Retinal pigment epithelial cell (primary cell): ENCODE measurements at regions not wholly inside any gene's neighbourhood (a gene's known extent, or its start where the extent isn't known, plus 50 kb on each side); places are given as distances from the start of the nearest gene placed in this dataset.
A peak's percentile ranks its signal among the peaks of the same experiment; 100 is the strongest.

Experiments used
- DNase-seq: peaks from one replicate; pipeline ENCODE4 v3.0.0-alpha.2; 2010; ENCODE audit warnings: low read depth
- H3K4me3 ChIP-seq: 2 replicates; pipeline ENCODE4 v1.5.1; 2011; ENCODE audit warnings: mild to moderate bottlenecking, low read length, control low read depth, moderate library complexity
- TF ChIP-seq, protein P1 (sequence below): conservative IDR thresholded peaks from 2 replicates; pipeline ENCODE4 v1.5.1; 2011; ENCODE audit warnings: low read depth, low read length, control low read depth, inconsistent platforms

DNA sequence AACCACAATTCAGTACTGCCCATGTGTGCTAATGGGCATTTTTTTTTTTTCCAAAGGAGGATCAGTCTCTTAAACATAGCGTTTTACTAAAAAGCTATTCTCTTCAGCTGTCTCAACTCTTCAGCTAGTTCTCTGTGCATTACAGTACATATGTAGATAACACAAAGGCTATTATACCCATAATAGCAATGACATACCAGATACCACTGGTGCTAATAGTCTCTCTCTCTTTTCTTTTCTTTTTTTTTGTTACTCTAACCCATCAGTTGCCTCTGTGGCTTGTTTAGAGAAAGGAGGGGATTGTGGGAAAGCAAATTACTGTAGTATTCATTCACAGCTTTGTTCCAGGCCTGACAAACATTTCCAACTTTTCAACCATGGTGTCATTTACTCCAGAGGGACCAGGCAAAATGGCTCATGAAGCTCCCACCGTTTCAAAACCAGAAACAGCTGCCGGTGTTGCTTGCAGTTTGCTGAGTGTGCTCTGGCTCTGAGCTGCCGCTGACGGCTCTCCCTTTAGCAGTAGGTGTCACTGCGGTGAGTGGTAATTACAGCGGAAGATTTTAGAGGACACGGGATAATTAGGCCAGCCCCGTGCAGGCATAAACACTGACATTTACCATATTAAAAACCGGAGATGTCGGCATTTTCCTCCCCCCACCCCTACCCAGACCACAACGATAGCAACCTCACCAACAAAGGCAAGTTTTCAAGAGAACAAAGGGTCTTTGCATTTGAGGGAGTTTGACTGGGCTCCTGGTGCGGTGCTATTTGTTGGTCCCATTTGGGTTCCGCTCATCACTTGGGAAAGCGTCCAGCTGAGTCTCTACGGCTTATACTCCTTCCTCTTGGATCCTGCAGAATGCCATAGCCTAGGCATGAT is 1005.5 kb downstream of the KCNMA1 start:
- TF ChIP-seq, protein P1, sequence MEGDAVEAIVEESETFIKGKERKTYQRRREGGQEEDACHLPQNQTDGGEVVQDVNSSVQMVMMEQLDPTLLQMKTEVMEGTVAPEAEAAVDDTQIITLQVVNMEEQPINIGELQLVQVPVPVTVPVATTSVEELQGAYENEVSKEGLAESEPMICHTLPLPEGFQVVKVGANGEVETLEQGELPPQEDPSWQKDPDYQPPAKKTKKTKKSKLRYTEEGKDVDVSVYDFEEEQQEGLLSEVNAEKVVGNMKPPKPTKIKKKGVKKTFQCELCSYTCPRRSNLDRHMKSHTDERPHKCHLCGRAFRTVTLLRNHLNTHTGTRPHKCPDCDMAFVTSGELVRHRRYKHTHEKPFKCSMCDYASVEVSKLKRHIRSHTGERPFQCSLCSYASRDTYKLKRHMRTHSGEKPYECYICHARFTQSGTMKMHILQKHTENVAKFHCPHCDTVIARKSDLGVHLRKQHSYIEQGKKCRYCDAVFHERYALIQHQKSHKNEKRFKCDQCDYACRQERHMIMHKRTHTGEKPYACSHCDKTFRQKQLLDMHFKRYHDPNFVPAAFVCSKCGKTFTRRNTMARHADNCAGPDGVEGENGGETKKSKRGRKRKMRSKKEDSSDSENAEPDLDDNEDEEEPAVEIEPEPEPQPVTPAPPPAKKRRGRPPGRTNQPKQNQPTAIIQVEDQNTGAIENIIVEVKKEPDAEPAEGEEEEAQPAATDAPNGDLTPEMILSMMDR, result no peak
- DNase-seq, result no peak

DNA sequence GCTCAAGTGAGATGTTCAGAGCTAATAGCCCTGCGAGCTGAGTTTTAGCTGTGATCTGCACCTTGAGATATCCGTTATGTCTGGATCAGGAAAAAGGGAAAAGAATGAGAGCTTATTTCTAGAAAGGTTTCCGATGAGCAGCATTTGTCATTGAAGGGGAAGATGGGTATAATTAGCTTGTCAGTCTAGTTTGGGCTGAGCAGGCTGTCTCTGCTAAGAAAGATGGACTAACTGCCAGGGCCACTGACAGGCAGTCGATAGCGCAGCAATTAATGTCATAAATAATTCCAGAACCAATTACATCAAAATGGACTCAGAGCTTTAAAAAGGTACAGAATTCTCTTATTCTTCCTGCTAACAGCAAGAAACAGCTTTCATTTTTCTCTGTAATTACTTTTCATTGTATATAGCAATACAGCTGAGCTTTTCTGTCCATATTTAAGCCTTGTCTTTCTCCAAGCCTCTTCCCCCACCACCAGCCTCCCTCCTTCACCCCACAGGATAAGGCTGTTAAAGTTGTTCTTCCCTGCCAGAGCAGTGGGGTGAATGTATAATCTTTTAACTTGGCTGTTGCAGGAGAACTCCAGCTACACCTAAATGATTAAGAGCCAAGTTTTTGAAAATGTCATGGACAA is 1006.5 kb downstream of the KCNMA1 start:
- no peak for DNase-seq
- TF ChIP-seq, protein P1, result no peak
- H3K4me3 ChIP-seq, result no peak overlapping the region

More for the DNA sequence above, 1005.5 kb downstream of the KCNMA1 start:
- peak overlapping the region; percentile 37 for H3K4me3 ChIP-seq

DNA sequence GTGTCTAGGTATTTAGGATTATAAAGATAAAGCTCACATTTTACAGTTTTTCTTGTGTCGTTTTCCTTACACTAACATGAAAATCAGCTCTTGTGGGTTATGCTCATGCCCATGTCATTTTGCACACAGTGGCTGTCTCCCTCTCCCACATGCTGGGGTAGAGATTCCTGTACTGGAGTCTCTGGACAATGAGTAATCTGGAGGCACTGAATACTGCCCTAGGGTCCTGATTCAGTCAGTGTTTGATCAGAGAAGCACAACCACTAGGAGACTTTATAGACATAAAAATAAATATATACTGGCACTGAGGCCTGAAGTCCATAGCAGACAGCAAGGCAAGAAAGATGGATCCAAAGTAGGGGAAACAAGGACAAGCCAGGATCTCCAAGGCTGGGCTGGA is 1008.8 kb downstream of the KCNMA1 start:
- no peak overlapping the region for H3K4me3 ChIP-seq
- TF ChIP-seq, protein P1, result no peak
- DNase-seq, result no peak

DNA sequence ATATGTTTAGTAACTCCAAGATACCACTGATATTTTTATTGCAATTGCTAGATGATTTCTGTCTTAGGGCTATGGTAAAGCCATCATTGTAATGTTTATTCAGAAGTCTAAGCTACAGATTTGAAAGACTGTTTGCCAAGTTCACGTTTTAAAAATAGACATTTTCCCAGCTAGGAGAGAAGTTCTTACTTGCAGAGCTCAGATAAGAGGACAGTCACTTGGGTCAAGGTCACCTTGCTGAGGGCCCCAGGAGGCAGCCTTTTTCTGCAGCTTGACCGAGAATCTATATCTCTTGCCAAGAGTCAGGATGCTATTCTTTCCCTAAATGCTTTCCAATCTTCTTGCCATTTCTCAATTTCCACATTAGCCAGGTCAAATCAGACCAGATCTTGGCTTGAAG is 1011.2 kb downstream of the KCNMA1 start:
- TF ChIP-seq, protein P1, result no peak
- H3K4me3 ChIP-seq, result no peak overlapping the region

DNA sequence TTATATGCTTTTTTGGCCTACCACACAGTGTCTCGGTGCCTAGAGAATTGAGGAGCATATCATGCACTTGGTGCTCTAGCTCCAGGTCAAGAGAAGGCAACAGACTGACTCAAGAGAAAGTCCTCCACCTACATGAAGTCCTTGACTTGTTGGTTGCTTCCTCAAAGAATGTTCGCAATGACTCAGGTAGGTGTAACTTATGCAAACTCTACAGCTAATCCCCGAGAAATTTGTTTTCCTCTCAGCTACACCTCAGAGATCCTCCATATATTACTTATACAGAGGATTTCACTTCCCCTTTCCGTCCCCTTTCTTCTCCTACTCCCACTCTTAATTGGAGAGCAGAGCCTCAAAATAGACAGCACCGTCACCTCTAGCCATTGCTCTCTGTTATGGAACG is 1013.1 kb downstream of the KCNMA1 start:
- DNase-seq, result no peak
- H3K4me3 ChIP-seq, result no peak overlapping the region
- TF ChIP-seq, protein P1, result no peak

More for the DNA sequence above, 1011.2 kb downstream of the KCNMA1 start:
- DNase-seq, result no peak

DNA sequence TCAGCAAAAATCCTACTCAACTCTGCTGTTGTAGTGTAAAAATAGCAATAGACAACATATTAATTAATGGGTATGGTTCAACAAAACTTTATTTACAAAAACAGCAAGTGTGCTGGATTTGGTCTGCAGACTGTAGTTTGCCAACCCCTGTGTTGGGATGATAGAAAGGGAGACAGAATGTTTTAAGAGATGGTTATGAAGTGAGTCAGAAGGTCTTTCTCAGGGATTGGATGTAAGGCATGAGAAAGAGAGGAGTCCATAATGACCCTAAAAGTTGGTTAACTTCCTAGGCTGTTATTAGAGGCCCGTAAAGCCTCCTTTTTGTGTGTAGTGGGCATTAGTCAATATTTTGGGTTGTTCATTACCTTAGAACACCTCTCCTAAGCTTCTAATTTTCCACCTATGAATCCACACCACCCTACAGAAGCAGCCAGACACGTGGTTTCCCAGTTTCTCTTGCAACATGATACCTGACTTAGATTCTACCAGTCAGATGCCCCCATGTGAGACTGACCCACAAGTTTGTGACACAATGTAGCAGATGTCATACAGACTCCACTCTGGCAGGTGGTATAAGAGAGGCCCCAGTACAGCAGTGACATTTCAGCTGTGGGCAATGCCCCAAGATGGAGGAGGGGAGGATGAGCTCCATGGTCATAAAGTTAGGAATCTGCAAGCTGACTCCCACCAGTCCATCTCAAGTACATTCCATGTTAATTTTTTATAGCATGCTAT is 1015.6 kb downstream of the KCNMA1 start:
- no peak overlapping the region for H3K4me3 ChIP-seq
- TF ChIP-seq, protein P1, result no peak
- DNase-seq, result no peak
